Heart left ventricle (tissue), 16 donors: ENCODE measurements at regions not wholly inside any gene's neighbourhood (a gene's known extent, or its start where the extent isn't known, plus 50 kb on each side); places are given as distances from the start of the nearest gene placed in this dataset.

ENCODE experiments used
- ATAC-seq, 4 donors: fragments of 200-7000 bp; cut with Tn5 transposase; one replicate each; pipeline ENCODE4 v1.9.1; 2020 to 2022; ENCODE audit warnings: moderate library complexity in 4 of 4, mild to moderate bottlenecking in 3 of 4, moderate number of reproducible peaks in 1 of 4
- DNase-seq, 5 donors: peaks; one replicate each; pipeline ENCODE4 v3.0.0-alpha.2; 2020
- H3K27ac ChIP-seq, 12 donors: fragments of 200-600 bp; sonication (generic) in 4 of 12; one replicate each; pipeline versions ENCODE4 v1.5.0 to v1.8.0; 2016 to 2022; ENCODE audit warnings: mild to moderate bottlenecking in 2 of 12
- H3K27me3 ChIP-seq, 9 donors: fragments of 200-600 bp; sonication (generic) in 2 of 9; one replicate each; pipeline versions ENCODE4 v1.5.1 to v1.8.0; 2016 to 2022; ENCODE audit warnings: mild to moderate bottlenecking in 3 of 9
- H3K36me3 ChIP-seq, 9 donors: fragments of 200-600 bp; sonication (generic) in 2 of 9; one replicate each; pipeline versions ENCODE4 v1.5.0 to v1.8.0; 2018 to 2022; ENCODE audit warnings: mild to moderate bottlenecking in 2 of 9
- H3K4me1 ChIP-seq, 12 donors: fragments of 200-600 bp; sonication (generic) in 4 of 12; one replicate each; pipeline versions ENCODE4 v1.5.0 to v1.8.0; 2016 to 2022; ENCODE audit warnings: mild to moderate bottlenecking in 3 of 12
- H3K4me3 ChIP-seq, 12 donors: fragments of 200-600 bp; sonication (generic) in 4 of 12; one replicate each; pipeline versions ENCODE4 v1.5.0 to v1.8.0; 2017 to 2022; ENCODE audit warnings: mild to moderate bottlenecking in 9 of 12, moderate library complexity in 4 of 12
- H3K9me3 ChIP-seq, 12 donors: fragments of 200-600 bp; sonication (generic) in 4 of 12; one replicate each; pipeline versions ENCODE4 v1.5.0 to v1.8.0; 2016 to 2022; ENCODE audit warnings: mild to moderate bottlenecking in 1 of 12
- CTCF ChIP-seq, 12 donors: fragments of 200-600 bp; sonication (generic) in 4 of 12; IDR thresholded peaks; one replicate each; pipeline versions ENCODE4 v1.5.0 to v1.8.0; 2018 to 2022; ENCODE audit warnings: antibody characterized with exemption in 12 of 12, mild to moderate bottlenecking in 5 of 12
- POLR2A ChIP-seq, 2 donors: fragments of 450-650 bp; IDR thresholded peaks; one replicate each; pipeline ENCODE4 v1.6.1; 2017; ENCODE audit warnings: antibody characterized with exemption in 2 of 2, mild to moderate bottlenecking in 2 of 2, moderate library complexity in 2 of 2
- WGBS, 4 donors: extraction: QIAGEN DNeasy Blood & Tissue Kit in 2 of 4; methylation state at CpG; one replicate each; pipeline versions ENCODE4 v1.1.5 to v1.1.7; 2013 to 2018; 5-methylcytosine and 5-hydroxymethylcytosine counted together
- intact Hi-C, 10 donors: fragments of 100-400 bp; cut with DNase I; formaldehyde crosslinking; loops; one replicate each; pipeline versions ENCODE4 v1.11.1 to v1.14.2; 2022
- donor health status: ischemic (EF 13 %, LVEDD 7.1; RV severe dilation, severe dysfunction).
- donor health status: healthy with polysubstance abuse.
- donor health status: DM: no; HTN: yes; CAD: no.
- donor health status: DM: no; HTN: no; CAD: no.
- donor health status: ischemic (EF 25% LVEDD 6.9; RV normal size, moderate dysfunction).
- donor health status: ischemic (EF 25% LVEDD 5.7; RV mildly dilated, moderate dysfunction).
- donor health status: healthy.
- donor health status: DM: yes; HTN: yes; CAD: no.
- donor health status: ischemic (EF 35%, LVEDD 5.7; RV mildly dilated, moderate dysfunction).
- donor health status: nonischemic (EF 11% LVEDD 7.7; RV severe dilation, severe dysfunction).
- donor health status: DM: yes; HTN: yes; CAD: no.
- donor health status: PGD.
- donor health status: ischemic (EF 29% LVEDD 5.4; RV normal size, mild dysfunction).
- donor health status: nonischemic (EF 23%, LVEDD 6.1; RV moderate dilation, normal function).

DNA sequence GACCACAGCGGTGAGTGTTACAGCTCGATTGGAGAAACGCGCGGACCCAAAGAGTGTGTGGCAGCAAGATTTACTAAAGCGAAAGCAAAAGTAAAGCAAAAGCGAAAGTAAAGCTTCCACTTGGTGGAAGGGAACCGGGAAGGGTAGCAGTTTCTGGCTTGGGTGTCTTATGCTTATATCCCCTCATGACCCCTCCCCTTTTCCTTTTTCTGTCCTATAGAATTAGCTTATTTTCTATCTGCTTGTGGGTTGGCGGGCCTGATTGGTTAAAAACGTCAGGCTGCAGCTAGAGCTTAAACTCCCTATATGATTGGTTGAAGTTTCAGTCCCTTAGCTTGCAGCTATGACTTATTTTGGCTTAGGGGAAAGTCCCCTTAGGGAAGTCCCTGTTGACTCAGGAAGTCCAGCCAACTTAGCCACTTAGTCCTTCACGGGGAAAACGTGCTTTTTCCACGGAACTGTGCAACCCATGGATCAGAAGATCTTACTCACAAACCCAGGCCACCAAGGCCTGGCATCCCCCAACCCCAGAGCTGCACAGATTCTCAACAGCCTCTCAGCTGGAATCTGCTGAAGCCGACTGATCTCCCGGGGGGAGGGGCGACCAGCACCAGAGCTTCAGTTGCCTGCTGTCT, 114.2 kb upstream of the ADAMTS16 start:
- TF ChIP-seq POLR2A (IDR thresholded peaks at IDR 0.05) (no peak), CTCF (IDR thresholded peaks at IDR 0.05) (no peak)
- 73 to 82% (median 78%) methylated on average over 16 of the region's 16 CpGs for WGBS, 4 donors
- intact Hi-C loops: no loop called here

GRCh38 chr5:5026409-5026785, 113.7 kb upstream of the ADAMTS16 start:
- 63 to 87% methylated on average over 4 of the region's 4 CpGs; no CpG with 5 or more reads in 2 of the 4 donors for WGBS, 4 donors
- no peak overlapping the region for H3K27ac ChIP-seq
- ATAC-seq (no peak), DNase-seq (no peak)
- no peaks in the 10 kb centered on the region for H3K4me1 ChIP-seq
- H3K27me3 ChIP-seq: peaks cover 0 to 7% (median 0%) of the 10 kb centered on the region in 9 donors
- peaks cover 0 to under 1% (median 0%) of the 10 kb centered on the region in 12 donors for H3K9me3 ChIP-seq
- intact Hi-C loops: no loop called here
- TF ChIP-seq POLR2A (IDR thresholded peaks at IDR 0.05) (no peak), CTCF (IDR thresholded peaks at IDR 0.05) (no peak)
- H3K36me3 ChIP-seq: no peaks in the 10 kb centered on the region
- no peak overlapping the region for H3K4me3 ChIP-seq

More for the DNA sequence above, 114.2 kb upstream of the ADAMTS16 start:
- Histone ChIP-seq H3K9me3 (no peaks in the 10 kb centered on the region), H3K27me3 (peaks cover 0 to 7% (median 0%) of the 10 kb centered on the region in 9 donors), H3K27ac (no peak overlapping the region), H3K4me1 (no peaks in the 10 kb centered on the region), H3K4me3 (no peak overlapping the region), H3K36me3 (no peaks in the 10 kb centered on the region)
- ATAC-seq (no peak), DNase-seq (no peak)

GRCh38 chr5:5031665-5032064, 108.5 kb upstream of the ADAMTS16 start:
- no peak for ATAC-seq
- no peak overlapping the region for H3K4me3 ChIP-seq
- peaks cover 0 to 5% (median 0%) of the 10 kb centered on the region in 12 donors for H3K9me3 ChIP-seq
- intact Hi-C loops: no loop called here
- H3K36me3 ChIP-seq: no peaks in the 10 kb centered on the region
- no peaks in the 10 kb centered on the region for H3K27me3 ChIP-seq
- TF ChIP-seq POLR2A (IDR thresholded peaks at IDR 0.05) (no peak), CTCF (IDR thresholded peaks at IDR 0.05) (no peak)
- no peak for DNase-seq
- WGBS, 4 donors: 59 to 77% (median 70%) methylated on average over 6 of the region's 6 CpGs
- H3K27ac ChIP-seq: no peak overlapping the region
- H3K4me1 ChIP-seq: no peaks in the 10 kb centered on the region

GRCh38 chr5:5037674-5038073, 102.5 kb upstream of the ADAMTS16 start:
- peaks cover 0 to 4% (median 0%) of the 10 kb centered on the region in 9 donors for H3K27me3 ChIP-seq
- no peak for TF ChIP-seq POLR2A (IDR thresholded peaks at IDR 0.05)
- no peak for TF ChIP-seq CTCF (IDR thresholded peaks at IDR 0.05)
- intact Hi-C loops: no loop called here
- DNase-seq (no peak), ATAC-seq (no peak)
- H3K27ac ChIP-seq: no peak overlapping the region
- WGBS, 4 donors: 49 to 65% (median 59%) methylated on average over 1 of the region's 1 CpG
- H3K4me3 ChIP-seq: no peak overlapping the region
- H3K9me3 ChIP-seq: no peaks in the 10 kb centered on the region
- no peaks in the 10 kb centered on the region for H3K36me3 ChIP-seq
- H3K4me1 ChIP-seq: no peaks in the 10 kb centered on the region
